GM18499 (cell line): ENCODE measurements at regions not wholly inside any gene's neighbourhood (a gene's known extent, or its start where the extent isn't known, plus 50 kb on each side); places are given as distances from the start of the nearest gene placed in this dataset.
"Not testable (repeated sequence)": the region's sequence is repeated elsewhere in the genome, so short reads cannot be mapped to it uniquely, and the experiment has no call there.

ENCODE experiments used
- ATAC-seq: cut with Tn5 transposase; IDR thresholded peaks from one replicate; pipeline ENCODE4 v1.9.1; 2021; ENCODE audit warnings: moderate number of reproducible peaks; ENCODE audit not compliant: insufficient read depth, unreplicated experiment

- no peak for ATAC-seq
Observed at GRCh38 chr6:137313928-137314855, 95.0 kb upstream of the IFNGR1 start.

GRCh38 chr6:137313211-137313610, 94.0 kb upstream of the IFNGR1 start:
- no peak for ATAC-seq

GRCh38 chr6:137311940-137312339, 92.8 kb upstream of the IFNGR1 start:
- ATAC-seq, result no peak

- no peak for ATAC-seq
Observed at GRCh38 chr6:137309078-137309762, 90.0 kb upstream of the IFNGR1 start.

- no peak for ATAC-seq
Observed at GRCh38 chr6:137307163-137307854, 88.1 kb upstream of the IFNGR1 start.

GRCh38 chr6:137305691-137306090, 86.5 kb upstream of the IFNGR1 start:
- no peak for ATAC-seq

- no peak for ATAC-seq
Observed at GRCh38 chr6:137304020-137304780, 85.0 kb upstream of the IFNGR1 start.

- no peak for ATAC-seq
Observed at GRCh38 chr6:137303441-137303840, 84.3 kb upstream of the IFNGR1 start.

- ATAC-seq, result no peak
Observed at GRCh38 chr6:137299681-137300080, 80.5 kb upstream of the IFNGR1 start.

GRCh38 chr6:137297887-137298286, 78.7 kb upstream of the IFNGR1 start:
- ATAC-seq, result no peak

GRCh38 chr6:137292326-137292725, 73.1 kb upstream of the IFNGR1 start:
- not testable (repeated sequence) for ATAC-seq

GRCh38 chr6:137291441-137291840, 72.3 kb upstream of the IFNGR1 start:
- ATAC-seq, result no peak

- no peak for ATAC-seq
Observed at GRCh38 chr6:137290601-137291261, 71.5 kb upstream of the IFNGR1 start.

- ATAC-seq, result no peak
Observed at GRCh38 chr6:137286916-137287315, 67.7 kb upstream of the IFNGR1 start.

- no peak for ATAC-seq
Observed at GRCh38 chr6:137286368-137286767, 67.2 kb upstream of the IFNGR1 start.

- ATAC-seq, result no peak
Observed at GRCh38 chr6:137284811-137285110, 65.6 kb upstream of the IFNGR1 start.

GRCh38 chr6:137283940-137284810, 65.0 kb upstream of the IFNGR1 start:
- ATAC-seq, result peak; percentile 64

GRCh38 chr6:137283080-137283479, 63.9 kb upstream of the IFNGR1 start:
- ATAC-seq, result no peak

- no peak for ATAC-seq
Observed at GRCh38 chr6:137282254-137282653, 63.1 kb upstream of the IFNGR1 start.
